ELF-1 (cell line): ENCODE measurements at regions not wholly inside any gene's neighbourhood (a gene's known extent, or its start where the extent isn't known, plus 50 kb on each side); places are given as distances from the start of the nearest gene placed in this dataset.
A peak's percentile ranks its signal among the peaks of the same experiment; 100 is the strongest.

Experiments
- DNase-seq: peaks from one replicate; pipeline ENCODE4 v3.0.0-alpha.2; 2016; ENCODE audit warnings: low read depth, low spot score

GRCh38 chr10:83357004-83357403 is 782.3 kb upstream of the GHITM start:
- no peak for DNase-seq

GRCh38 chr10:83357627-83358026 is 781.7 kb upstream of the GHITM start:
- DNase-seq, result no peak

GRCh38 chr10:83367036-83367435 is 772.3 kb upstream of the GHITM start:
- DNase-seq, result no peak

GRCh38 chr10:83371696-83372490 is 767.4 kb upstream of the GHITM start:
- DNase-seq, result peak; percentile 2

GRCh38 chr10:83372646-83373045 is 766.7 kb upstream of the GHITM start:
- DNase-seq, result no peak

GRCh38 chr10:83373671-83374070 is 765.6 kb upstream of the GHITM start:
- peak; percentile 32 for DNase-seq

- DNase-seq, result no peak
Measured at GRCh38 chr10:83374741-83375140, 764.6 kb upstream of the GHITM start.

- no peak for DNase-seq
Measured at GRCh38 chr10:83375274-83375673, 764.0 kb upstream of the GHITM start.

GRCh38 chr10:83397806-83398205 is 741.5 kb upstream of the GHITM start:
- DNase-seq, result no peak

- DNase-seq, result no peak
Measured at GRCh38 chr10:83410570-83410969, 728.7 kb upstream of the GHITM start.

GRCh38 chr10:83425306-83425705 is 714.0 kb upstream of the GHITM start:
- DNase-seq, result no peak

- no peak for DNase-seq
Measured at GRCh38 chr10:83427101-83427500, 712.2 kb upstream of the GHITM start.

- DNase-seq, result no peak
Measured at GRCh38 chr10:83432261-83433045, 706.9 kb upstream of the GHITM start.

- DNase-seq, result no peak
Measured at GRCh38 chr10:83433705-83434104, 705.6 kb upstream of the GHITM start.

- DNase-seq, result no peak
Measured at GRCh38 chr10:83448013-83448412, 691.3 kb upstream of the GHITM start.

GRCh38 chr10:83458611-83459010 is 680.7 kb upstream of the GHITM start:
- no peak for DNase-seq

GRCh38 chr10:83459124-83459523 is 680.2 kb upstream of the GHITM start:
- DNase-seq, result no peak

GRCh38 chr10:83469728-83470331 is 669.5 kb upstream of the GHITM start:
- no peak for DNase-seq

GRCh38 chr10:83476211-83476610 is 663.1 kb upstream of the GHITM start:
- DNase-seq, result no peak

GRCh38 chr10:83489161-83489560 is 650.1 kb upstream of the GHITM start:
- no peak for DNase-seq

GRCh38 chr10:83492004-83492403 is 647.3 kb upstream of the GHITM start:
- DNase-seq, result no peak

- DNase-seq, result no peak
Measured at GRCh38 chr10:83512681-83513080, 626.6 kb upstream of the GHITM start.

- DNase-seq, result no peak
Measured at GRCh38 chr10:83515001-83515400, 624.3 kb upstream of the GHITM start.
